ENCODE measurements at regions not wholly inside any gene's neighbourhood (a gene's known extent, or its start where the extent isn't known, plus 50 kb on each side); places are given as distances from the start of the nearest gene placed in this dataset.

DNA sequence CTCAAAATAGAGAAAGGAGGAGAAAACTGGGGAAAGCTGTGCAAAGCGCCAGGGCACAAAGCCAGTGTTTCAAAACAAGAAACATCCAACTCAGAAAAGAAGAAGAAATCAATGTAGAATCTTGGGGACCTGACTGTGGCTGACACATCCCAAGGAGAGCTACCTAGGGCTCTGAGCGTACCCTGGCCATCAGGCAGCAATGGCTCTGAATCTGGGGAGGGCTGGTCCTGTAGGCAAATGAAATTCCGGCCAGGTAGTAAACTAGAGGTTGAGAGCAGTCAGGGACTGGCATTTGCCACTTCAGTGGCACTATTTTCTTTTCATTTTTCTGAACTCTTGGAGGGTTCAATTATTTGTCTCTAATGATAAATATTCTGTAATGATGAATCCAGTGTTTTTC lies 525.8 kb downstream of the STK39 start:
- no peaks in the 10 kb centered on the region for H3K36me3 ChIP-seq (ENCODE audit: insufficient read depth, low read length)
- H4K20me1 ChIP-seq (ENCODE audit: insufficient read depth, low read length): no peaks in the 10 kb centered on the region
- H3K27me3 ChIP-seq (ENCODE audit: insufficient read depth, low read length, poor library complexity): peaks cover 3% of the 10 kb centered on the region
- no peak for TF ChIP-seq EZH2 (IDR thresholded peaks at IDR 0.05; ENCODE audit: borderline replicate concordance, low read depth, low read length, severe bottlenecking)
- TF ChIP-seq, protein P1, sequence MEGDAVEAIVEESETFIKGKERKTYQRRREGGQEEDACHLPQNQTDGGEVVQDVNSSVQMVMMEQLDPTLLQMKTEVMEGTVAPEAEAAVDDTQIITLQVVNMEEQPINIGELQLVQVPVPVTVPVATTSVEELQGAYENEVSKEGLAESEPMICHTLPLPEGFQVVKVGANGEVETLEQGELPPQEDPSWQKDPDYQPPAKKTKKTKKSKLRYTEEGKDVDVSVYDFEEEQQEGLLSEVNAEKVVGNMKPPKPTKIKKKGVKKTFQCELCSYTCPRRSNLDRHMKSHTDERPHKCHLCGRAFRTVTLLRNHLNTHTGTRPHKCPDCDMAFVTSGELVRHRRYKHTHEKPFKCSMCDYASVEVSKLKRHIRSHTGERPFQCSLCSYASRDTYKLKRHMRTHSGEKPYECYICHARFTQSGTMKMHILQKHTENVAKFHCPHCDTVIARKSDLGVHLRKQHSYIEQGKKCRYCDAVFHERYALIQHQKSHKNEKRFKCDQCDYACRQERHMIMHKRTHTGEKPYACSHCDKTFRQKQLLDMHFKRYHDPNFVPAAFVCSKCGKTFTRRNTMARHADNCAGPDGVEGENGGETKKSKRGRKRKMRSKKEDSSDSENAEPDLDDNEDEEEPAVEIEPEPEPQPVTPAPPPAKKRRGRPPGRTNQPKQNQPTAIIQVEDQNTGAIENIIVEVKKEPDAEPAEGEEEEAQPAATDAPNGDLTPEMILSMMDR (IDR thresholded peaks at IDR 0.05; ENCODE audit: borderline replicate concordance, extremely low read depth, low read length, poor library complexity, severe bottlenecking): no peak
- no peaks in the 10 kb centered on the region for H3K4me1 ChIP-seq (ENCODE audit: insufficient read depth, low read length)
- H3K9ac ChIP-seq (ENCODE audit: low read depth, low read length): no peak overlapping the region
- no peak overlapping the region for H3K4me3 ChIP-seq (ENCODE audit: low read depth in 1 of 2, low read length in 2 of 2)
- ATAC-seq (ENCODE audit: insufficient read depth, low read depth): no peak
- H2AFZ ChIP-seq (ENCODE audit: low read depth, low read length): no peak overlapping the region
- no peak overlapping the region for H3K4me2 ChIP-seq (ENCODE audit: insufficient read depth, low read length)
- no peak overlapping the region for H3K27ac ChIP-seq (ENCODE audit: low read length)
- no peak for DNase-seq
- H3K79me2 ChIP-seq (ENCODE audit: insufficient read depth, low read length): no peaks in the 10 kb centered on the region
- H3K9me3 ChIP-seq (ENCODE audit: insufficient read depth, low read length, severe bottlenecking): no peaks in the 10 kb centered on the region

DNA sequence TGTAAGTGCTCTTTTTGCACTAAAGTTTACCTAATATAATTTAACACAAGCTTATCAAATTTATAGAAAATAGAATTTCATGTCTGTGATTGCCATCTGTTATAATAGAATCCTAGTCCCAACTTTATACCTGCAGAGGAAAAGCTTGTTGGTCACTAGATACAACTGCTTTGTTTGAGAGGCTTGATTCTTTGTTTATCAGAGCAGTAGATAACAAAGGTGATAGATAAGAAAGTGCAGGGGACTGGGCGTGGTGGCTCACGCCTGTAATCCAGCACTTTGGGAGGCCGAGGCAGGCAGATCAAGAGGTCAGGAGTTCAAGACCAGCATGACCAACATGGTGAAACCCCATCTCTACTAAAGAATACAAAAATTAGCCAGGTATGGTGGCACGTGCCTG lies 528.0 kb downstream of the STK39 start:
- TF ChIP-seq, protein P1 (IDR thresholded peaks at IDR 0.05; ENCODE audit: borderline replicate concordance, extremely low read depth, low read length, poor library complexity, severe bottlenecking): no peak
- no peak for TF ChIP-seq EZH2 (IDR thresholded peaks at IDR 0.05; ENCODE audit: borderline replicate concordance, low read depth, low read length, severe bottlenecking)
- Histone ChIP-seq H3K4me3 (ENCODE audit: low read depth in 1 of 2, low read length in 2 of 2) (no peak overlapping the region), H3K4me2 (ENCODE audit: insufficient read depth, low read length) (no peak overlapping the region), H3K27ac (ENCODE audit: low read length) (no peak overlapping the region), H3K36me3 (ENCODE audit: insufficient read depth, low read length) (no peaks in the 10 kb centered on the region), H3K4me1 (ENCODE audit: insufficient read depth, low read length) (no peaks in the 10 kb centered on the region), H3K79me2 (ENCODE audit: insufficient read depth, low read length) (no peaks in the 10 kb centered on the region), H4K20me1 (ENCODE audit: insufficient read depth, low read length) (no peaks in the 10 kb centered on the region), H3K27me3 (ENCODE audit: insufficient read depth, low read length, poor library complexity) (peaks cover 3% of the 10 kb centered on the region), H3K9me3 (ENCODE audit: insufficient read depth, low read length, severe bottlenecking) (no peaks in the 10 kb centered on the region), H2AFZ (ENCODE audit: low read depth, low read length) (no peak overlapping the region), H3K9ac (ENCODE audit: low read depth, low read length) (no peak overlapping the region)
- ATAC-seq (ENCODE audit: insufficient read depth, low read depth): no peak
- no peak for DNase-seq

DNA sequence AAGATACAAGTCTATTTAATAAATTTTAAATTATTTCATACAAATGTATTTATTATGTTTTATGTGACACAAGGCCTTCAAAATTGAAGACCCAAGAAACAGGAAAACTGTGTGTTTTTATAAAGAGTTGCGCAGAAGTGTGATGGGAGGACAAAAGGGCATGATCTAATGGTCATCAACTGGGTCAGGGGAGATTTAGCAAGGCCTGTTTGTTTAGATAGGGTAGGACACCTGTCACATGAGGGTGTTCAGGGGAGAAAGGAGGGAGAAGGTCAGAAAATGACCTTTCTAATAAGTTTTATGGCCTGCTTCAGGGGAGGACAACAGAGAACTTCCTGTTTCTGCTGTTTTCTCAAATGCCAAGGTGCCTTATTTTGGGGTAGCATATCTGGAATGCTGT lies 528.8 kb downstream of the STK39 start:
- no peak for DNase-seq
- H3K9me3 ChIP-seq (ENCODE audit: insufficient read depth, low read length, severe bottlenecking): no peaks in the 10 kb centered on the region
- ATAC-seq (ENCODE audit: insufficient read depth, low read depth): no peak

More for the DNA sequence above, 528.8 kb downstream of the STK39 start:
- Histone ChIP-seq H3K4me2 (ENCODE audit: insufficient read depth, low read length) (no peak overlapping the region), H3K9ac (ENCODE audit: low read depth, low read length) (no peak overlapping the region), H2AFZ (ENCODE audit: low read depth, low read length) (no peak overlapping the region), H3K4me3 (ENCODE audit: low read depth in 1 of 2, low read length in 2 of 2) (no peak overlapping the region), H3K79me2 (ENCODE audit: insufficient read depth, low read length) (no peaks in the 10 kb centered on the region), H3K4me1 (ENCODE audit: insufficient read depth, low read length) (no peaks in the 10 kb centered on the region), H3K27ac (ENCODE audit: low read length) (no peak overlapping the region), H3K27me3 (ENCODE audit: insufficient read depth, low read length, poor library complexity) (peaks cover 3% of the 10 kb centered on the region), H3K36me3 (ENCODE audit: insufficient read depth, low read length) (no peaks in the 10 kb centered on the region), H4K20me1 (ENCODE audit: insufficient read depth, low read length) (no peaks in the 10 kb centered on the region)
- TF ChIP-seq EZH2 (IDR thresholded peaks at IDR 0.05; ENCODE audit: borderline replicate concordance, low read depth, low read length, severe bottlenecking): no peak
- TF ChIP-seq, protein P1 (IDR thresholded peaks at IDR 0.05; ENCODE audit: borderline replicate concordance, extremely low read depth, low read length, poor library complexity, severe bottlenecking): no peak
